SK-N-SH (cell line): ENCODE measurements at regions not wholly inside any gene's neighbourhood (a gene's known extent, or its start where the extent isn't known, plus 50 kb on each side); places are given as distances from the start of the nearest gene placed in this dataset.

ENCODE experiments used
- CTCF ChIA-PET: fragments of 300-600, 350-600 bp; formaldehyde crosslinking; extraction: SDS; loops from one replicate; lab custom pipeline; 2021; lab: Yijun Ruan, JAX
- POLR2A ChIA-PET: fragments of 350-600 bp; sonication (Branson Sonifier 250); formaldehyde crosslinking; extraction: SDS; loops from one replicate; lab custom pipeline; 2020; ENCODE audit warnings: antibody characterized with exemption, inconsistent platforms; lab: Yijun Ruan, JAX
- DNase-seq: peaks from one replicate; pipeline ENCODE4 v3.0.0; 2012
- H2AFZ ChIP-seq: fragments of 200-600 bp; sonication (generic); 2 replicates; pipeline ENCODE4 v1.8.1; 2016; ENCODE audit warnings: antibody characterized with exemption, mild to moderate bottlenecking, low read depth
- H3F3A ChIP-seq: fragments of 200-600 bp; sonication (generic); replicated peaks from 2 replicates; pipeline ENCODE3; 2016; ENCODE audit warnings: antibody characterized with exemption, mild to moderate bottlenecking; ENCODE audit not compliant: insufficient read depth
- H3K27ac ChIP-seq, 2 experiments: fragments of 200-500 bp in 1 of 2; fragments of 200-600 bp in 1 of 2; sonication (Bioruptor generic) in 1 of 2; sonication (generic), shearing (Covaris generic) in 1 of 2; 2 replicates each; pipeline versions ENCODE4 v1.5.1 to v1.6.1; 2014 to 2016; ENCODE audit warnings: low read depth in 2 of 2, inconsistent platforms in 1 of 2, low read length in 1 of 2, mild to moderate bottlenecking in 1 of 2, mixed read lengths in 1 of 2
- H3K27me3 ChIP-seq: fragments of 200-600 bp; sonication (generic), shearing (Covaris generic); 2 replicates; pipeline ENCODE4 v1.6.1; 2016; ENCODE audit warnings: mixed run types; ENCODE audit not compliant: insufficient read depth
- H3K36me3 ChIP-seq, 2 experiments: fragments of 200-500 bp in 1 of 2; fragments of 200-600 bp in 1 of 2; sonication (Bioruptor generic) in 1 of 2; sonication (generic) in 1 of 2; replicated peaks in 1 of 2; 2 replicates each; pipeline versions ENCODE3 to v1.5.1; 2014 to 2016; ENCODE audit warnings: low read length in 1 of 2, mild to moderate bottlenecking in 1 of 2; ENCODE audit not compliant: insufficient read depth in 2 of 2, control insufficient read depth in 1 of 2
- H3K4me1 ChIP-seq, 2 experiments: fragments of 200-500 bp in 1 of 2; fragments of 200-600 bp in 1 of 2; sonication (Bioruptor generic) in 1 of 2; sonication (generic), shearing (Covaris generic) in 1 of 2; 2 replicates each; pipeline versions ENCODE4 v1.5.1 to v1.6.1; 2014 to 2016; ENCODE audit warnings: low read depth in 1 of 2, low read length in 1 of 2, mixed run types in 1 of 2; ENCODE audit not compliant: insufficient read depth in 2 of 2, control insufficient read depth in 1 of 2
- H3K4me2 ChIP-seq: fragments of 200-600 bp; sonication (generic), shearing (Covaris generic); 2 replicates; pipeline ENCODE4 v1.6.1; 2017; ENCODE audit warnings: mixed run types
- H3K4me3 ChIP-seq, 2 experiments: fragments of 200-500 bp in 1 of 2; fragments of 200-600 bp in 1 of 2; sonication (Bioruptor generic) in 1 of 2; sonication (generic), shearing (Covaris generic) in 1 of 2; 2 replicates each; pipeline versions ENCODE4 v1.5.1 to v1.8.1; 2014 to 2016; ENCODE audit warnings: low read depth in 2 of 2, inconsistent platforms in 1 of 2, low read length in 1 of 2, mild to moderate bottlenecking in 1 of 2, mixed read lengths in 1 of 2, moderate library complexity in 1 of 2
- H3K79me2 ChIP-seq: fragments of 200-600 bp; sonication (generic); 2 replicates; pipeline ENCODE4 v1.8.1; 2017; ENCODE audit warnings: mild to moderate bottlenecking; ENCODE audit not compliant: insufficient read depth
- H3K9ac ChIP-seq: fragments of 200-600 bp; sonication (generic); 2 replicates; pipeline ENCODE4 v1.6.1; 2017; ENCODE audit warnings: mixed run types
- H3K9me2 ChIP-seq: fragments of 200-600 bp; sonication (generic); 2 replicates; pipeline ENCODE4 v1.6.1; 2017; ENCODE audit warnings: mixed run types
- H3K9me3 ChIP-seq: fragments of 200-600 bp; sonication (generic); 2 replicates; pipeline ENCODE4 v1.6.1; 2017; ENCODE audit warnings: mixed run types, mild to moderate bottlenecking, moderate library complexity
- H4K20me1 ChIP-seq: fragments of 200-600 bp; sonication (generic); 2 replicates; pipeline ENCODE4 v1.6.1; 2017; ENCODE audit warnings: mild to moderate bottlenecking, mixed run types; ENCODE audit not compliant: insufficient read depth
- EZH2phosphoT487 ChIP-seq: fragments of 200-600 bp; sonication (generic); IDR thresholded peaks from 2 replicates; pipeline ENCODE4 v1.6.1; 2017; ENCODE audit warnings: low read depth, mixed run types, mild to moderate bottlenecking, antibody characterized with exemption, moderate library complexity, borderline replicate concordance
- FOXJ3 ChIP-seq: sonication (generic); formaldehyde crosslinking; IDR thresholded peaks from 2 replicates; pipeline ENCODE4 v1.5.1; 2020; ENCODE audit warnings: mild to moderate bottlenecking, missing genetic modification reagents
- GABPA ChIP-seq: IDR thresholded peaks from 2 replicates; pipeline ENCODE4 v1.4.0; 2012; ENCODE audit warnings: low read depth, mild to moderate bottlenecking
- GATA2 ChIP-seq: sonication (generic); formaldehyde crosslinking; IDR thresholded peaks from 2 replicates; pipeline ENCODE4 v1.5.0; 2020; ENCODE audit warnings: mild to moderate bottlenecking, missing genetic modification reagents
- MEF2A ChIP-seq: IDR thresholded peaks from 2 replicates; pipeline ENCODE4 v1.4.0; 2012; ENCODE audit warnings: low read depth, borderline replicate concordance
- NFIC ChIP-seq: IDR thresholded peaks from 2 replicates; pipeline ENCODE4 v1.4.0; 2012; ENCODE audit warnings: borderline replicate concordance
- NRF1 ChIP-seq: IDR thresholded peaks from 2 replicates; pipeline ENCODE4 v1.6.1; 2012; ENCODE audit warnings: low read depth, mild to moderate bottlenecking, low read length
- RAD21 ChIP-seq: IDR thresholded peaks from 2 replicates; pipeline ENCODE4 v1.6.1; 2012; ENCODE audit warnings: mild to moderate bottlenecking, low read length
- RCOR1 ChIP-seq: fragments of 150-350 bp; IDR thresholded peaks from 2 replicates; pipeline ENCODE4 v1.6.1; 2017; ENCODE audit warnings: antibody characterized with exemption, low read length
- REST ChIP-seq: IDR thresholded peaks from 2 replicates; pipeline ENCODE4 v1.6.1; 2012; ENCODE audit warnings: mild to moderate bottlenecking, low read depth, low read length, moderate library complexity
- RFX5 ChIP-seq: IDR thresholded peaks from 2 replicates; pipeline ENCODE4 v1.6.1; 2012; ENCODE audit warnings: mild to moderate bottlenecking, improper control_type of control experiment, low read length
- SIN3A ChIP-seq: IDR thresholded peaks from 2 replicates; pipeline ENCODE4 v1.6.1; 2012; ENCODE audit warnings: low read depth, mild to moderate bottlenecking, low read length, moderate library complexity, borderline replicate concordance
- TAF1 ChIP-seq: IDR thresholded peaks from 2 replicates; pipeline ENCODE4 v1.6.1; 2012; ENCODE audit warnings: low read depth, mild to moderate bottlenecking, low read length, moderate library complexity, borderline replicate concordance
- TCF12 ChIP-seq: IDR thresholded peaks from 2 replicates; pipeline ENCODE4 v1.4.0; 2012
- USF2 ChIP-seq: fragments of 150-350 bp; IDR thresholded peaks from 2 replicates; pipeline ENCODE4 v1.6.1; 2017; ENCODE audit warnings: antibody characterized with exemption, low read length, low read depth, borderline replicate concordance
- WGBS: methylation state at CpG from one replicate; pipeline ENCODE4 v1.1.6; 2017; ENCODE audit warnings: low lambda C conversion rate; 5-methylcytosine and 5-hydroxymethylcytosine counted together
- TF ChIP-seq, protein P1 (sequence below): IDR thresholded peaks from 2 replicates; pipeline ENCODE4; 2012

DNA sequence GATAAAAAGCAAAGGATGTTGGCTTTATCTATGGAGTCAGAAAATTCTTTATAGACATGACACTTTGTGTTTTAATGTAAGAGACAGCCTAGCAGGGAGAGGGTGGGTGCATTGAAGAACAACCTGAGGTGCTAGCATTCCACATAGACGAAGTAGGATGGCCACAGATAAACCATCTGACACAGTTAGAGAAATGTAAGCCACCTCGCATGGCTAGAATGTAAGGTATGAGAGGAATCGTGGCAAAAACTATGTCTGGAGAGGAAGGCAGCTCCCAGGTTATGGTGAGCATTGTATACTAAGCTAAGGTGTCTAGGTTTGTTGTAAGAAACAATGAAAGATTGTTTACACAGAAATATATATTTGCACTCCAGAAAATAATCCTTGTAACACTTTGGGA is 194.0 kb upstream of the SLITRK3 start:
- Histone ChIP-seq H3K27ac (no peak overlapping the region), H3K4me2 (no peak overlapping the region; the same call in 1 of the 2 replicates), H3K27me3 (no peaks in the 10 kb centered on the region), H3K36me3 (no peaks in the 10 kb centered on the region), H3K9me3 (no peaks in the 10 kb centered on the region), H3K4me3 (no peak overlapping the region; a peak in 1 of 4 replicates), H3F3A (no peaks in the 10 kb centered on the region), H3K4me1 (no peaks in the 10 kb centered on the region), H2AFZ (no peak overlapping the region), H3K9ac (no peak overlapping the region), H3K9me2 (no peaks in the 10 kb centered on the region), H4K20me1 (no peaks in the 10 kb centered on the region), H3K79me2 (no peaks in the 10 kb centered on the region)
- ChIA-PET CTCF (no interaction called here), POLR2A (no interaction called here)
- 12% methylated on average over 3 of the region's 3 CpGs for WGBS
- no peak for DNase-seq
- TF ChIP-seq USF2 (no peak), NFIC (no peak), REST (no peak), RFX5 (no peak), GABPA (no peak), NRF1 (no peak), FOXJ3 (CRISPR knock-in tag) (no peak), TAF1 (no peak), GATA2 (CRISPR knock-in tag) (no peak), MEF2A (no peak), EZH2phosphoT487 (no peak), SIN3A (no peak), RCOR1 (no peak), RAD21 (no peak), TCF12 (no peak)
- TF ChIP-seq, protein P1, sequence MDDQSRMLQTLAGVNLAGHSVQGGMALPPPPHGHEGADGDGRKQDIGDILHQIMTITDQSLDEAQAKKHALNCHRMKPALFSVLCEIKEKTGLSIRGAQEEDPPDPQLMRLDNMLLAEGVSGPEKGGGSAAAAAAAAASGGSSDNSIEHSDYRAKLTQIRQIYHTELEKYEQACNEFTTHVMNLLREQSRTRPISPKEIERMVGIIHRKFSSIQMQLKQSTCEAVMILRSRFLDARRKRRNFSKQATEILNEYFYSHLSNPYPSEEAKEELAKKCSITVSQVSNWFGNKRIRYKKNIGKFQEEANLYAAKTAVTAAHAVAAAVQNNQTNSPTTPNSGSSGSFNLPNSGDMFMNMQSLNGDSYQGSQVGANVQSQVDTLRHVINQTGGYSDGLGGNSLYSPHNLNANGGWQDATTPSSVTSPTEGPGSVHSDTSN = no peak
